Activated CD4-positive, alpha-beta T cell treated with anti-CD3 and anti-CD28 coated beads, Interleukin-2, Interleukin-6, amounts not matched to agents 100 ng/mL and 50 ng/mL, durations not matched to agents 16 hours and 8 hours (primary cell): ENCODE measurements at regions not wholly inside any gene's neighbourhood (a gene's known extent, or its start where the extent isn't known, plus 50 kb on each side); places are given as distances from the start of the nearest gene placed in this dataset.
"Not testable (repeated sequence)": the region's sequence is repeated elsewhere in the genome, so short reads cannot be mapped to it uniquely, and the experiment has no call there.

Experiments
- DNase-seq: peaks from one replicate; pipeline ENCODE4 v3.0.0-alpha.2; 2020

GRCh38 chr9:68593760-68594159 is 53.1 kb upstream of the TMEM252 start:
- not testable (repeated sequence) for DNase-seq

- DNase-seq = no peak
Measured at GRCh38 chr9:68595868-68596267, 55.2 kb upstream of the TMEM252 start.

- no peak for DNase-seq
Measured at GRCh38 chr9:68597362-68597997, 56.8 kb upstream of the TMEM252 start.

- no peak for DNase-seq
Measured at GRCh38 chr9:68599826-68600225, 59.1 kb upstream of the TMEM252 start.

- DNase-seq = no peak
Measured at GRCh38 chr9:68601081-68601480, 60.4 kb upstream of the TMEM252 start.

GRCh38 chr9:68603371-68603770 is 62.7 kb upstream of the TMEM252 start:
- DNase-seq = no peak

GRCh38 chr9:68608763-68609162 is 68.1 kb upstream of the TMEM252 start:
- no peak for DNase-seq

GRCh38 chr9:68609901-68610415 is 69.3 kb upstream of the TMEM252 start:
- DNase-seq = no peak

- DNase-seq = no peak
Measured at GRCh38 chr9:68614121-68614520, 73.4 kb upstream of the TMEM252 start.

GRCh38 chr9:68617011-68617410 is 76.3 kb upstream of the TMEM252 start:
- not testable (repeated sequence) for DNase-seq

GRCh38 chr9:68619072-68619471 is 78.4 kb upstream of the TMEM252 start:
- no peak for DNase-seq

- no peak for DNase-seq
Measured at GRCh38 chr9:68619636-68620035, 79.0 kb upstream of the TMEM252 start.

GRCh38 chr9:68625559-68625958 is 79.5 kb upstream of the PIP5K1B start:
- no peak for DNase-seq

GRCh38 chr9:68626526-68626925 is 78.5 kb upstream of the PIP5K1B start:
- DNase-seq = no peak

GRCh38 chr9:68627104-68627503 is 77.9 kb upstream of the PIP5K1B start:
- DNase-seq = no peak

GRCh38 chr9:68627594-68627993 is 77.4 kb upstream of the PIP5K1B start:
- no peak for DNase-seq

GRCh38 chr9:68629042-68629441 is 76.0 kb upstream of the PIP5K1B start:
- no peak for DNase-seq

- DNase-seq = no peak
Measured at GRCh38 chr9:68631811-68632210, 73.2 kb upstream of the PIP5K1B start.

- DNase-seq = no peak
Measured at GRCh38 chr9:68637020-68637419, 68.0 kb upstream of the PIP5K1B start.

GRCh38 chr9:68639261-68639660 is 65.8 kb upstream of the PIP5K1B start:
- not testable (repeated sequence) for DNase-seq

GRCh38 chr9:68640421-68641089 is 64.5 kb upstream of the PIP5K1B start:
- no peak for DNase-seq

GRCh38 chr9:68643901-68644809 is 60.9 kb upstream of the PIP5K1B start:
- DNase-seq = no peak

- DNase-seq = no peak
Measured at GRCh38 chr9:68644831-68645230, 60.2 kb upstream of the PIP5K1B start.

- DNase-seq = no peak
Measured at GRCh38 chr9:68648164-68648563, 56.9 kb upstream of the PIP5K1B start.
